MM.1S (cell line): ENCODE measurements at regions not wholly inside any gene's neighbourhood (a gene's known extent, or its start where the extent isn't known, plus 50 kb on each side); places are given as distances from the start of the nearest gene placed in this dataset.
"Not testable (repeated sequence)": the region's sequence is repeated elsewhere in the genome, so short reads cannot be mapped to it uniquely, and the experiment has no call there.

Experiments used
- DNase-seq: peaks from one replicate; pipeline ENCODE4 v3.0.0-alpha.2; 2015
- H2AFZ ChIP-seq: fragments of 300-600 bp; sonication (generic); 2 replicates; pipeline ENCODE4 v1.6.0; 2016; ENCODE audit warnings: antibody characterized with exemption, low read length
- H3F3A ChIP-seq: fragments of 300-600 bp; sonication (generic); 2 replicates; pipeline ENCODE4 v1.6.1; 2016; ENCODE audit warnings: mild to moderate bottlenecking, antibody characterized with exemption, low read length, moderate library complexity, mixed read lengths; ENCODE audit not compliant: insufficient read depth
- H3K27ac ChIP-seq: fragments of 300-600 bp; sonication (generic); 2 replicates; pipeline ENCODE4 v1.5.1; 2016; ENCODE audit warnings: mild to moderate bottlenecking, low read length
- H3K27me3 ChIP-seq: fragments of 300-600 bp; sonication (generic); replicated peaks from 2 replicates; pipeline ENCODE4 v1.6.0; 2016; ENCODE audit warnings: low read length; ENCODE audit not compliant: insufficient read depth
- H3K36me3 ChIP-seq: fragments of 300-600 bp; sonication (generic); replicated peaks from 2 replicates; pipeline ENCODE4 v1.6.1; 2016; ENCODE audit warnings: mild to moderate bottlenecking, low read length, mixed read lengths; ENCODE audit not compliant: insufficient read depth
- H3K4me1 ChIP-seq: fragments of 300-600 bp; sonication (generic); 2 replicates; pipeline ENCODE4 v1.6.1; 2016; ENCODE audit warnings: low read length, mixed read lengths
- H3K4me2 ChIP-seq: fragments of 300-600 bp; sonication (generic); 2 replicates; pipeline ENCODE4 v1.6.0; 2016; ENCODE audit warnings: low read depth, low read length
- H3K4me3 ChIP-seq: fragments of 300-600 bp; sonication (generic); 2 replicates; pipeline ENCODE4 v1.5.1; 2016; ENCODE audit warnings: low read length, mixed read lengths
- H3K79me2 ChIP-seq: fragments of 300-600 bp; sonication (generic); 2 replicates; pipeline ENCODE4 v1.6.1; 2016; ENCODE audit warnings: mixed run types, low read length, mixed read lengths
- H3K9ac ChIP-seq: fragments of 300-600 bp; sonication (generic); 2 replicates; pipeline ENCODE4 v1.6.1; 2016; ENCODE audit warnings: low read length, mixed read lengths
- H3K9me2 ChIP-seq: fragments of 300-600 bp; sonication (generic); replicated peaks from 2 replicates; pipeline ENCODE4 v1.6.1; 2016; ENCODE audit warnings: mild to moderate bottlenecking, low read length, mixed read lengths; ENCODE audit not compliant: insufficient read depth
- H3K9me3 ChIP-seq: fragments of 300-600 bp; sonication (generic); replicated peaks from 2 replicates; pipeline ENCODE4 v1.6.1; 2016; ENCODE audit warnings: mild to moderate bottlenecking, low read length, mixed read lengths; ENCODE audit not compliant: insufficient read depth
- H4K20me1 ChIP-seq: fragments of 300-600 bp; sonication (generic); 2 replicates; pipeline ENCODE4 v1.6.1; 2016; ENCODE audit warnings: mild to moderate bottlenecking, low read length, moderate library complexity, mixed read lengths; ENCODE audit not compliant: insufficient read depth
- CTCF ChIP-seq: fragments of 300-600 bp; sonication (generic); IDR thresholded peaks from 2 replicates; pipeline ENCODE4 v1.5.1; 2016; ENCODE audit warnings: antibody characterized with exemption, low read length, mixed read lengths
- EZH2 ChIP-seq: fragments of 300-600 bp; sonication (generic); optimal IDR thresholded peaks from 2 replicates; pipeline ENCODE3; 2017; ENCODE audit warnings: low read depth, mild to moderate bottlenecking, antibody characterized with exemption, low read length, mixed read lengths
- EZH2phosphoT487 ChIP-seq: fragments of 300-600 bp; sonication (generic); IDR thresholded peaks from 2 replicates; pipeline ENCODE4 v1.6.1; 2018; ENCODE audit warnings: antibody characterized with exemption, low read length

DNA sequence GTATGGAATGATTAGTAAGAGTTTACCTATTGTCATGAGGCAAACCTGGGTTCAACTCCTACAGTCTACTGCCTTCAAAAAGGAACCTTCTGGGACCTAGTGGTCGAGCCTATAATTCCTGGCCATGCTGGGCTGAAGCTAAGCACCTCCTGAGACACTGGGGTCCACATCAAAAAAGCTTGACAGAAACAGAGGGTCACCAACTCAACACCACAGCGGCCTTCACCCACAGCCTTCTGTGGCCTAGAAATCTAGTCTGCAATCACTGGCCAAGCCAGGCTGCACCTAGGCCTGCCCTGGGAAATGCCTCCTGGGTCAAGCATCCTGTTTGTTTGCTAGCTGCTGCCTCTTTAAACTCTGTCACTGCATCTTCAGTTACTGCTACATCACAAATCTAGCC is 153.9 kb upstream of the C11orf58 start:
- H3F3A ChIP-seq: no peaks in the 10 kb centered on the region
- H3K4me1 ChIP-seq: no peaks in the 10 kb centered on the region
- H4K20me1 ChIP-seq: no peaks in the 10 kb centered on the region
- no peaks in the 10 kb centered on the region for H3K36me3 ChIP-seq
- H3K9me3 ChIP-seq: no peaks in the 10 kb centered on the region
- H3K9ac ChIP-seq: no peak overlapping the region
- no peaks in the 10 kb centered on the region for H3K27me3 ChIP-seq
- no peak overlapping the region for H3K4me2 ChIP-seq
- no peaks in the 10 kb centered on the region for H3K9me2 ChIP-seq
- no peak for DNase-seq
- no peaks in the 10 kb centered on the region for H3K79me2 ChIP-seq
- H2AFZ ChIP-seq: no peak overlapping the region
- no peak for TF ChIP-seq EZH2phosphoT487
- no peak for TF ChIP-seq CTCF
- no peak for TF ChIP-seq EZH2
- H3K4me3 ChIP-seq: no peak overlapping the region
- H3K27ac ChIP-seq: no peak overlapping the region

GRCh38 chr11:16581078-16581477 is 157.4 kb upstream of the C11orf58 start:
- H3K9ac ChIP-seq, H3F3A ChIP-seq, H3K4me1 ChIP-seq, H3K4me3 ChIP-seq, H3K27ac ChIP-seq, DNase-seq, H3K9me3 ChIP-seq, H3K27me3 ChIP-seq, H3K4me2 ChIP-seq, H3K79me2 ChIP-seq, H3K36me3 ChIP-seq, H4K20me1 ChIP-seq, H3K9me2 ChIP-seq, H2AFZ ChIP-seq: not testable (repeated sequence)

- Histone ChIP-seq H3K27ac (no peak overlapping the region), H3K79me2 (no peaks in the 10 kb centered on the region), H3K9me3 (no peaks in the 10 kb centered on the region), H2AFZ (no peak overlapping the region), H3F3A (no peaks in the 10 kb centered on the region), H3K36me3 (no peaks in the 10 kb centered on the region), H3K4me1 (no peaks in the 10 kb centered on the region), H3K9ac (no peak overlapping the region), H3K9me2 (no peaks in the 10 kb centered on the region), H3K4me3 (no peak overlapping the region), H3K4me2 (no peak overlapping the region), H4K20me1 (no peaks in the 10 kb centered on the region), H3K27me3 (no peaks in the 10 kb centered on the region)
- no peak for DNase-seq
- TF ChIP-seq EZH2phosphoT487 (no peak), CTCF (no peak), EZH2 (no peak)
Measured at GRCh38 chr11:16577490-16577889, 161.0 kb upstream of the C11orf58 start.

- not testable (repeated sequence) for H2AFZ ChIP-seq, H3K27me3 ChIP-seq, H3K4me3 ChIP-seq, H3K9me2 ChIP-seq, H3K9me3 ChIP-seq, H3F3A ChIP-seq, H3K36me3 ChIP-seq, DNase-seq, H3K79me2 ChIP-seq, H3K4me2 ChIP-seq, H4K20me1 ChIP-seq, H3K4me1 ChIP-seq, H3K9ac ChIP-seq, H3K27ac ChIP-seq
Measured at GRCh38 chr11:16574889-16575288, 163.6 kb upstream of the C11orf58 start.
